ENCODE measurements at regions not wholly inside any gene's neighbourhood (a gene's known extent, or its start where the extent isn't known, plus 50 kb on each side); places are given as distances from the start of the nearest gene placed in this dataset.

DNA sequence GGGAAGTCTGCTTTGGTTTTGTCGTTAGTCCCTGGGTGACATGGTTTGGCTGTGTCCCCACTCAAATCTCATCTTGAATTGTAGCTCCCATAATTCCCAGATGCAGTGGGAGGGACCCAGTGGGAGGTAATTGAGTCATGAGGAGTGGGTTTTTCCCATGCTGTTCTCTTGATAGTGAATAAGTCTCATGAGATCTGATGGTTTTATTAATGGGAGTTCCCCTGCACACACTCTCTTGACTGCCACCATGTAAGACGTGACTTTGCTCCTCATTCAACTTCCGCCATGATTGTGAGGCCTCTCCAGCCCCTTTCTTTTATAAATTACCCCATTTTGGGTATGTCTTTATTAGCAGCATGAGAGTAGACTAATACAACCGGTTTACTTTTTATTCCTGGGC, 405.8 kb upstream of the ID2 start:
- DNase-seq = no peak

DNA sequence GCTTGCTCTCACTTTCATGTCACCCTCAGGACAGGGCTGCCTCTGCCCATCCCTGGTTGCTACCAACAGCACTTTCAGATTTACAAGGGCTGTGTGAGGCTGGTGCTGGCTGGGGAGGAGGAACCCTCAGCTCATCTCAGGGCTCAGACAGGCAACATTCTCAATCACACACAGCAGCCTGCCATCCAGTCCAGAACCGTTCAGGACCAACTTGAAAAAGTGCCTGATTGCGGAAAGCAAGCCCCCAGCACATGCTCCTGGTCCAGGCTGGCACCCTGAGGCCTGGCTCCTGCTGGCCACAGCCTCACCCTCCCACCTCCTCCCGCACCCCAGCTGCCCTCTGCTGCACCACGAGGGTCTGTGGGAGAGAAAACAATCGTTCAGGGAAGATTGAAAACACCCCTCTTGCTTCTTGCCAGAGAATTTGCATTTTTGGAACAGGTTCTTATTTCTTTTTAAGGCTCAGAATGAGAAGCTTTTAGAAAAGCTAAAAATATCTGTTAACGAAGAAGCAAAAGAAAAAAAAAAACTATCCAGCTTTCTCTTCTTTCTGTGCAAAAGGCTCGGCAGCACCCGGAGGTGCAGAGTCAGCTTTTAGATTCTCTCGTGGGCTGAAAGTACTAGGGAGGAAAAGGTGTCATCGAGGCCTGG, 403.8 kb upstream of the ID2 start:
- peak in 1 of 5 donors; percentile 39 for DNase-seq

DNA sequence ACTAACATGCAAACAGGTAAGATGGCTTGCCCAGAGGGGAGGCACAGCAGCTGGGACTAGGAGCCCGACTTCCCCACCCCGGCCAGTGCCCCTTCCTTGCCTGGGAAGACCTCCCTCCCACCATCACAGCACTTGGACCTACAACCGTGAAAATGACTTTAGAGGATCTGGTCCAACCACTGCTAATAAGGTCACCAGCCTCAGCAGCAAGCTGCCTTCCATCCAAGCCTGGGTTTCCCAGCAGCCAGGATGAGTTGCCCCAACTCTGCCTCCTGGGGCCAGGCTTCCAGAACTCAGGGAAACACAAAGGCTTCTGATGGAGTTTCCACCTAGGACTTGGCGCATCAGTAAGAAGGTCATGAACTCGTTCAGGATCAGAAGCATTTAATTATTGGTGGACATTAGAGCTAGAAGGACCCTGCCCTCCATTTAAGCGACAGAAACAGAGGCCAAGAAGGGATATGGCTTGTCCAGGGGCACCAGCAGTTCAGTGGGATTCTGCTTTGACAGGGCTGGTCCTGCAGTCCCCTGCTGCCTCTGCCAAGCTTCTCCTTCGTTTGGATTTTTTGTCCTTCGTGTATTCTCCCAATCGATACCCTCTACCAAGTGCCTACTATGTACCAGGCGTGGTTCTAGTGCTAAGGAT, 403.0 kb upstream of the ID2 start:
- DNase-seq = no peak

DNA sequence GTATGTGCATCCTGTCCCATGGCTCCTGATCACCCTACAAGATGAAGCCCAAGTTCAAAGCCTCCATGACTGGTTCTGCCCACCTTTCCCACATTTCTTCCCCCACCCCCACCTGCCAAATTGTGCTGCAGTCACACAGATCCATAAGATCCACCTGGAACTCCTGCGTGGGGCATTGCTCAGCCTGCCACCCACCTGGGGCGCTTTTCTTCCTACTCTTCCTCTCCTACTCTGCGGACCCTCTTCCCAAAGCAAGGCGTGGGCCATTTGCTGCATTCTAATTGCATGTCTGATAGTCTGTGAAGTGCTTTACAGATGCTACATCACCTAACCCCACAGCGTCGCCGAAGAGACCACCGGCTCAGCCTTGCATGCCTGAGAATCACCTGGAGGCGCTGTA, 402.4 kb upstream of the ID2 start:
- no peak for DNase-seq

DNA sequence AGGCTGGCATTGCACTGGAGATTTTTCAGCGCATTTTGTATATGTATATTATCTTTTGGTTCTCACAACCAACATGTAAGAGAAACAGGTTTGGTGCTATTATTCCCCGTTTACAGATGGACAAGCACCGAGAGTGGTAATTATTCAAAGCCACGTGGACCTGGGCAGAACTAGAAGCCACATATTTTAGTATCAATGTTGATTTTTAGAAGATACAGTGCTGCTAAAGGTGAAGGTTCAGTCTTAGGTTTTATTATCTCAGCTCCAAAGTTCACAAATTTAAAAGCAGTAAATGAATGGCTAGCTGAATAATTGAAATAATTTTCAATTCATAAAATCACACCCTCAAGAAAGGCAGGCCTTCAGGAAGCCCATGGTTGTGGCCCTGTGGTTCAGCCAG, 400.6 kb upstream of the ID2 start:
- DNase-seq = no peak

DNA sequence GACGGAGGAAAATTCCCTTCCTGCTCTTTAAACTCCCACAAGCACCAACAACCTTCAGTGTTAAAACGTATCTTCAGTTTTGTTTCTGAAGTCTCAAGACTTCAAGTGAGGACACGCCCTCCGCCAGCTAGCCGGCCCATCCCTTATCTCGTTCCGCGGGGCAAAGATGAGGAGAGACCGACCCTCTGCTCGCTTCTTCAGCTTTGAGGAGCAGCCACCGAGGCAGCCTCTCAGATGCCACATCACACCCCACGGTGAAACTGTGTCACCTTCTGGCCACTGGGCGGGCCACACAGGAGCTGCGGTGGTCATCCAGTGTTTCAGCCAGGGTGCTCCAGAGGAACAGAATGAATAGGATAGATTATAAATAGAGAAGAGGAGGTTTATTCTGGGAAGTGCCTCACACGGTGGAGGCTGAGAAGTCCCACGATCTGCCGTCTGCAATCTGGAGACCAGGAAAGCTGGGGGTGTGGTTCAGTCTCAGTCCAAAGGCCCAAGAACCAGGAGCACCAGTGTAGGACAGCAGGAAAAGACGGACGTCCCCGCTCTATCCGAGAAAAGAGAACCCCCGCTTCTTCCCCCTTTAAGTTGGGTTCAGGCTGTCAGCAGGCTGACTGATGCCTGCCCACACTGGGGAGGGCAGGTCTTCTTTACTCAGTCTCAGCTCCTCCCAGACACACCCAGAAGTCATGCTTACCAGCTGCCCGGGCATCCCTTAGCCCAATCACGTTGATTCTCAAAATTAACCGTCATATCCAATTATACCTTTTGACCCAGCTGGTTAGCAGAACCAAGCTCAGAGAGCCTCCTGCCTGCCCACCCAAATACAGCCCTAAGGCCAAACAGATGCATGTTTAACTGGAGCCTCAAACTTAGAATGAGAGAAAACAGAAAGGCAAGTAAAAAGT, 399.7 kb upstream of the ID2 start:
- no peak for DNase-seq

DNA sequence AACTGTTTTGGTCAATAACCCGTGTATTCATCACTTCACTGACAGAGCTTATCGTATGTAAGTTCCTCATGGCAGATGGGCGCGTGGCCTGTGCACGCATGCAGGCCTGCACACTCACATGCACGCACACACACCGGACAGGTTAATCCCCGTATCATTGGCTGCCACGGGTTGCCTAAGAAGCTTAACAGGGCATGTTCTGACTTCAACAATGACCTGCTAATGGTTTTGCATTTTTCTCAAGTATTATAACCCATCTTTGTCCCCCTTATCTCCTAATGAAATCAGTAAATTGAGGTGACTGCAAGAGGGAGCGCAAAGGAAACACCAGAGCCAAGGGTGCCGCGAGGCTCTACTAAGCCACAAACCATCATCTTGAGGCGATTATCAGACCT, 399.0 kb upstream of the ID2 start:
- DNase-seq = no peak

DNA sequence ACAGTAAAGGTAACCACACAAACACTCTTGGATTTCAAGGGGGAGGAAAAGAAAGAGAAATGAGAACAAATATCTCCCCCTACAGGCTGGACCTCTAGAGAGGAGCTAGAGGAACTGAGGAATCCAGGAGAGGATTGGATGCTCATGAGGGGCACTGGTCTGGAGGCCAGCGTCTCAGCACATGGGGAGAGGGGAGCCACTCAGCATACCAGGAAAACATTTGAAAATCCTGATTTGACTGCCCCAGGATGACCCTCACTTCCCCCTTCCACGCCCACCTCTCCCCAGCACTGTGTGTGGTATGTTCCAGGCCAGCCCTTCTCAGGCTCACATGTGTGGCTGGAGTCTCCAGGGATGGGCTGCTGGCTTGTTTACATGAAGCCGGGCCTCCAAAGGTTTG, 396.8 kb upstream of the ID2 start:
- DNase-seq = no peak

DNA sequence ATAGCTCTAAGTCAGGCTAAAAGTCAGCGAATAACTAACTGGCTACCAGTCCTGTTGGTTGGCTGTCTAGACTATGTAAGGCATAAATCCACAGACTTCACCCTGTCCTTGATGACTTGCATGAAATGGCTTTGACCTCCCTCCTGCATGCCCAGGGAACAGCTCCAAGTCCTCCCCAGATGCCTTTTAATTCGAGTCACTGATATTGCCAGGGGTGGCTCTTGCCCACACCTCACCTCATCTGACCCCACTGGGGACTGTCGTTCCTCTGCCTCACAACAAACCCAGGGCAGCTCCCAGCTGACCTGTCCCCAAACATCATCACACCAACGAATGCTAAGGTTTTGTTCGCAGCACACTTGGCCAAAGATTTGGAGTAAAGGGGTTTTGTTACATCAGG, 396.0 kb upstream of the ID2 start:
- DNase-seq = no peak

DNA sequence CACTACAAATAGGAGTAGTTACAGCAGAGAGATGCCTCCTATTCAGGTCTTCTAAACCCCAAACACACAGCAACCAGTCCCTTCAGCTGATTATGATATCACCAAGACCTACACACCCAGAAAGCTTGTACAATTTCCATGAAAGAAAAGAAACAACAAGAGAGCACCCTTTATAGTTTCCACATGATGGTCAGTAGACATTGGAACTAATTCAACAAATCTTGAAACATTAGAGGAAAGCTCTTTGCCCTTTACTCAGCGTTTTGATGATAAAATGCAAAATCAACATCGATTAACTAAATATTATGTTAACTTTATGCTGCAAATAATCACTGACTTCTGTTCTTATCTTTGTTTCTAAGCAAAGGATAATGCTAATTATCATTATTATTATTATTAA, 393.6 kb upstream of the ID2 start:
- DNase-seq = no peak

DNA sequence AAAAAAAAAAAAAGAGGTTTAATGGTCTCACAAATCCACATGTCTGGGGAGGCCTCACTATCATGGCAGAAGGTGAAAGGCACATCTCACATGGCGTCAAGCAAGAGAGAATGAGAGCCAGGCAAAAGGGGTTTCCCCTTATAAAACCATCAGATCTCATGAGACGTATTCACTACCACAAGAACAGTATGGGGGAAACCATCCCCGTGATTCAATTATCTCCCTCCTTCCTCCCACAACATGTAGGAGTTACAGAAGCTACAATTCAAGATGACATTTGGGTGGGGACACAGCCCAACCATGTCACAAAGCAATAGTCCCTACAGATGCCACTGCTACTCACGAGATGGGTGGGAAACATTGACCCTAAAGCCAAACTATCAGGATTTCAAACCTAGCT, 392.7 kb upstream of the ID2 start:
- no peak for DNase-seq

DNA sequence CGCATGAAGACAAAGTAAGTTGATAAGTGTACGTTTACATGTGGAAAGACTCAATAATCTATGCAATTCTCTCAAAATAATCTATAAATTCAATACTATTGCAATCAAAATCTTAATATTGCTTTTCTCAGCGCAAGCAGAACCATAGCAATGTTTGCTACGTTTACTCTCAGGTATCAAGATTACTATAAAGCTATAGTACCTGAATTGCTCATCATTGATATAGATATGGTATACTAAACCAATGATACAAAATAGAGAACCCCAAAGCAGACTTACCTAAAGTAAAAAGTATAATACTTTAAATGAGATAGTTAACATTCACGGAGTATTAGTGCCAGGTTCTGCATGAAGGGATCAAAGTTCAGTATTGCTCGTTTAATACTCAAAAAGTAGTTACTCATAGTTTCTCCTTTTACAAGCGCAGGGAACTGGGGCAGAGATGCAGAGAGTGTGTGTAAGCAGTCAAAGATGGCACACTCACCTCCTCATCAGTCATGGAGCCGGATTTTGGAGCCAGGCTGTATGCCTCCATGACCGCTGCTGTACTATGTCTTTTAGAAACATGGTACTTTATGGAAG, 391.0 kb upstream of the ID2 start:
- DNase-seq = no peak

DNA sequence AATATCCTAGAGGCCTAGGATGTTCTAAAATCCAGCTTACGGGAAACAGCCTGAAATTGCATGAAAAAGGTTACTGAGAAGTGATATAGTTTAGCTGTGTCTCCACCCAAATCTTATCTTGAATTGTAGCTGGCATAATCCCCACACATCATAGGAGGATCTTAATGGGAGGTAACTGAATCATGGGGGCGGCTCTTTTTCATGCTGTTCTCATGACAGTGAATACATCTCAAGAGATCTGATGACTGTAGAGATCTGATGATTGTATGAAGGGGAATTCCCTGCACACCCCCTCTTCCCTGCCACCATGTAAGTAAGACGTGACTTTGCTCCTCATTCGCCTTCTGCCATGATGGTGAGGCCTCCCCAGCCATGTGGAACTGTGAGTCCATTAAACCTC, 385.6 kb upstream of the ID2 start:
- DNase-seq = no peak

DNA sequence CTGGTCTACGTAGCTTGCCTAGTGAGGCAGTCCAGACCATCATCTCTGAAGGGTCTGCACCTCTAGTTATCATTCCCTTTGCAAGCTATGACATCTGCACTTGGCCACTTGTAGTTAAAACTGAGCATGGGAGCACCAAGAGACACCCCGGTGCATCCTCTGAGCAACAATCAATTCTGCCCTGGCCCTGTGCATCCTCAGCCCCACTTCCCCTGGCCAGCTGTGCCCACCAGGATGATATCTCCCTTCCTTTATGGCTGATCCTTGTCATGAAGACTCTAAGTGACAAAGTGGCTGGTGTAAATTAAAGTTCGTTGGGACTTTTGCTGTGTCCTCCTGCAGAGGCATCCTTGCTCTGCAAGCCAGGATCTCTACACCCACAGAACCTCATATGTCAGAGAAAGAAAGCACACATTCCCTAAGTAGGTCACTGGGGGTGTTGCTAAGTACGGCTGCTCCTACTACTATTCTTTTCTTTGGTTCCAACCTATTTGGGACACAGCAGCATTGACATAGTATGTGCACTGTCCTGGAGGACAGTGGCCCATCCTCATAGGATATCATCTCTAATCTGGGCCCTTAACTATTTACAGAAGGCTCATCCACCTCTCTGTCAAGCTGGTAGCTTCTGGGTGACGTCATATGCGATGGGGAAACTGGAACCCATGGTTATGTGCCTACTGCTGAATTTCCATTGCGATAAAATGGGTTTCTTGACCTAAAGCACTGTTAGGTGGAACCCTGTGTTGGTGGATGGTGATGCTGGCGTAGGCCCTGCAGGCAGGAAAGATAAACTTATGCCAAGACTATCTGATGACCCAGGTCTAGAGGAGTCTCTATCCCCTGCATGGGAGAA, 384.3 kb upstream of the ID2 start:
- DNase-seq = no peak

DNA sequence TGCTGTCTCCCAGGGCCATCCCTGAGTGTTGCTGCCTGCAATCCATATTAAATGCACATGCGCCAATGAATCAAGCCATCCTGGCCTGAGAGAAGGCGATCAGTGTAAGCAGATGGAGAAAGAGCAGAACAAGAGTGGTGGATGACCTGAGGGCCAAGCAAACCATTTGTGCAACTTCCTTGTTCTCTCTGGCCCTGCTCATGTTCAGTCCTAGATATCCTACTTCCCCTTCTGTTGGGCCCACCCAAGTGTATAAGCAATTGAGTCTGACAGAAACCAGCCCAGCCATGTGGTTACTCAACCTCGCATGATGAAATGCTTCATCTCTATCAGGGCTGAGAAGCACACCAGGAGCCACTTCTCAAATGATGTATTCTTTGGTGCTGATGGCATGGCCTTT, 383.1 kb upstream of the ID2 start:
- no peak for DNase-seq

DNA sequence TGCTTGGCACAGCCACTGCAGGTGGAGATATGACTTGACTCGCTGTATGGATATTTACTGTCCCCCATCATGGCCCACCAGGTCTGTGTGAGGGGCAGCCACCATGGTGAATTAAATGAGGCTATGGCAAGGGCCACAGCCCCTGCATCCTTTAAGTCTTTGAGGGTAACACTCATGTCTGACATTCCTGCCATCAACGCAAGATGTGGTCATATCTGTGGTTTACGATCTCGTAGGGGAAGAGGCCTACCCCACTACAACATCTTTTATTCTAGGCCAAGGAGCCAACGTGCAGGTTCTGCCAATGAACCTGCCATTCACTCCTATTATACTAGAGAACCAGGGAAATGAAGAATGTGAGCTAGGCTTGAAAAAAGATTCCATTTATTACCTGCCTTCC, 381.6 kb upstream of the ID2 start:
- no peak for DNase-seq

DNA sequence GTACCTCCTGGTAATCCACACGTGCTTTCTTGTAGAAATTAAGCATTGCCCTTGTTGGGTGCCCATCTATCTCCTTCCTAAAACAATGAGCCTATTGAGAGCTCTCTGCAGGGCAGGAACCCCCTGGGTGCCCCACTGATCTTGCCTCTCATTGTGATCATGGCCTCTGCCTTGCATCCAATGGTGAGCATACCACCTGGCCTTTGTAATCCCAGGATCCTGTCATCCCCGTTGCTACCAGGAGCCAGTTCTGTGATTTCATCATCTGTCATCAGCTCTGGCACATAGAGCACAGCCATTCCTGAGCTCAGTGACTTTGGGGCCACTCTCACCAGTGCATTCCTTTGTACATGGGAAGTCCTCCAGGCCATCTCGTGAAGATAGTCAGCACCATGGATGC, 381.0 kb upstream of the ID2 start:
- no peak for DNase-seq

DNA sequence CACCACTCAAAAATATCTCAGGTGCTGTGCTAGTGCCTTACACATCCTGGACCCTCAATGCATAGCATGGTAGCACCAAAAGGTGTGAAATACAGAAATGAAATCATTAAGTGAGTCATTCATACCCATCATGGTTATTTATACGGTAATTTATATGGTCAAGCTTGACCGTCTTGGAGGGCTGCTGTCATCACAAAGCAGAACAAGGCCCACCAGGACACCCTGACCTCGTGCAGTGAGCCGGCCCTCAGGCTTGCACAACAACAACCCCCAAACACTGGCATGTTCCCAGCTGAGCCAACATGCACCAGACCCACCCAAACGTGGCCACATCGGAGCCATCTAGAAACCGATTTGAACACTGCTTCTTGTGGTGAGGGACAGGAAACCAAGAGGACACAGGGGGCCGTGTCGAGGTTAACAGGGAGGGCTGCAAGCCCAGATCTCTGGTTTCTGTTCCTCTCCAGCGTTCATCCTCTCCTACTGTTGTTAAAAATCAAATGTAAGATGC, 378.5 kb upstream of the ID2 start:
- peak; percentile 25 to 93 (median 45) for DNase-seq

DNA sequence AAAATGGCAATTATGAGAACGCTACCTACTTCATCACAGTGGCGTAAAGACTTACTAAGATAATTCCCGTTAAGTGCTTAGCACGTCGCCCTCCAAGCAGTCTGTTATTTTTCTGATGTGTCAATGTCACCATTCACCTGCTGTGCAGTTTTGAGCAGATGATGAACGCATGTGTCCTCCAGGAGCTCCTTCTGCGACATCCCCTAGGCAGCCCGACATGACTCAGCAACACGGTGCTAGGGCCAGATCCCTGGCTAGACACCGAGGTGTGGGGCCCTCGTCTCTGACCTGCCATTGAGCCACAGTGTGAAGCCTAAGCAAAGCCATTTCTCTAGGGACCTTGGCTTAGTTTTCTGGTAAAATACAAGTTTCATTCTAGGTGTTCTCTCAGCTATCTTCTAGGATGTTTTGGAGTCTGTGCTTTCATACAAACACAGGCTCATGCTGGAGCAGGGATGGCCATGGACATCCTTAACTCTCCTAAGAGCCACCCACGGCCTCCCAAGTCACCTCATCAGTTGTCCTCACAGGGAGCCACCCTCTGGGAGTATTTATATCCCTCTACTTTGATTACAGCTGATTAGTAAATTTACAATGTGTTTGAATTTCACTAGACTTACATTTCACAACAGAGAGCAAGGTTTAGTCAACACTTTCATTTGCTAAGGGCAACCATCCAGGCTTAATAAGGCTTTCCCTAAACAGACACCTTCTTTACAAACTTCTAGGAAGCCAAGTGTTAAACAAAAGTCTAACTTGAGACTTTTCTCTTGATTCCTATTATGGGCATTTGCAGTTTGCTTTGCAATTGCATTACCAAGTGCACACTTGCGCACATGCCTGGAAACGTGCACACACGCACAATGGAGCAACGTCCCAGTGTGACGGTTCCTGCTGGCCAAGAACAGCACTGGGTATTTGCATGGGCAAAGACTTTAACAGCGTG, 376.8 kb upstream of the ID2 start:
- no peak for DNase-seq

DNA sequence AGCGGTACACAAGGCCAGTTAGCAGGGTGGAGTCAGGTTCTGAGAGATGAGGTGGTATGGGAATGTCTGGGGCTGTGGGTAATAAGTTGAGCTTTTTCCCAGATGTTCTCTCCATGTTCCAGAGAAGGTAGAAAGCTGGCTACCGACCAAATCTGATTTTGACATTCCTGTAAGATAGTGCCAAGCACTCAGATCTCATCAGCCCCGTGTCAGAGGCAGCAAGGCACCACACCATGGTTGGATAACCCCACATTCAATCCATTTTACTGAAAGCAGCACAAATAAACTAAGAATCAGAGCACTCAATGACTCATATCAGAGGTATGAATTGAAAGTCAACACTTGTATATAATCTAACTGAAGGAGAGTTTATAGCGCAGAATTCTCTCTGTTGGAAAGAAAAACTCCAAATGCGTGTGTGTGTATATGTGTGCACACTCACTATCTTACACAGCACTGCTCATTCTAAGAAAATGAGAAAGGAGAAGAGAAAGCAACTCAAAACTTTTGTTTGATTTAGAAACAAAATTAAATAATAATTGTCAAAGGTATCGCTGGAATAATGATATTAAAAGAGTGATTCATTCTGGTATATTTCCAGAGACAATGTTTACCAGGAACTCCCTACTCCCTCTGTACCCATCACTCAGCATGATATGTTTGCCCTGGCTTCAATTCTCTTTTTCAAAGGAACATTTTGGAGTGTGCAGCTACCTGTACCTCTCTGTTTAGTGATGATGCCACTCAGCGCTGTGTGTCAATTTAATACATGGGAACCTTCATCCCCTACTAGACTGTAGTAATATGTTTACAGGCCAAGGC, 375.1 kb upstream of the ID2 start:
- DNase-seq = peak in 1 of 5 donors; percentile 66
